ENCODE measurements at regions not wholly inside any gene's neighbourhood (a gene's known extent, or its start where the extent isn't known, plus 50 kb on each side); places are given as distances from the start of the nearest gene placed in this dataset.
A peak's percentile ranks its signal among the peaks of the same experiment; 100 is the strongest.
"Not testable (repeated sequence)": the region's sequence is repeated elsewhere in the genome, so short reads cannot be mapped to it uniquely, and the experiment has no call there.

DNA sequence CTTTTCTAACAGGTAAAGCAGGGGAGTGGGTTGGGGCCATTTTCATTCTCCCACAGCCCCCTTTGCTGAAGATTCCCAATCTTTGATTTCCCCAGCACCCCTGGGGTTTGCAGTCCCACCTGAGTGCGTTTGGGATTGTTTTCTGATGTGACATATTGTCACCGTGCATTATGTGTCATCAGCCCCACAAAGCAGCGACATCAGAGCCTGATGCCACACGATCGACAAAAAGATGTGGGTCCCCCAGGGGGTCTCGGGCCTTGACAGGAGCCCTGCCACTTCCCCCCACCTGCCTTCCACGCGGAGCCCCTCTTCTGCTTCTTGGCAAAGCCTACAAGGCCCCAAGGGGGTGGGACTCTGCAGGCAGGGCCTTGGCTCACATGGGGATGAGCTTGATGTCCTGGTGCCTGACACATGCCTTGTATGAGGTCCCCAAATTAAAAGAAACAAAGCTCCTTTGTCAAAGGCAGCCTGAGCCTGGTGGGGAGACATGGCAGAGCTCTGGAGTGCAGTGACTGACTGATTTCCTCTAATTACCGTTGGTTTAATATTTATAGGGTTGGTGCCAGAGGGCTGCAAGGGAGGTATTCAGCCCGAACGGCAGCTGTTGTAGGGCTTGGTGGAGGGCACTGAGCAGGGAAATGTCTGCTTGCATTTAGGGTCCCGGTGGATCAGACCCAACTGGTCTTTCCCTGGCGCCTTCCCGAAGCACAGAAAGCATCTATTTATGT is 149.2 kb downstream of the MIAT start:
- no peak for DNase-seq (ENCODE audit: low read depth)

DNA sequence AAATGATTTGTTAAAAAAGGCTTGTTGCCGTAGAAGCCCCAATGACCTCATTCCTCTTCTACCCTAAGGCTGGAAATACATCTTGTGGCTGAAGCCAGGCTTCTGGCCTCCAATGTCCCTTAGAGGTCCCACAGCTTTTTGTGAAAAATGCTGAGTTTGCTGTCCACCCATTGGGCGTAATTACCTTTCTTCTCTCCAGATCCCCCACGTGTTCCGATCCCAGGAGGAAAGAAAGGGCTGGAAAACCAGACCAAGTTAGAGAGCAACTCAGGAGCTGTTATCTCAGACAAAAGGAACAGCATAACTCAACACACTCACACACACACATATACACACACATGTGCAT is 154.2 kb downstream of the MIAT start:
- no peak for DNase-seq (ENCODE audit: low read depth)

GRCh38 chr22:26812731-26813130 is 155.3 kb downstream of the MIAT start:
- DNase-seq (ENCODE audit: low read depth) = no peak

- DNase-seq (ENCODE audit: low read depth) = no peak
These were observed 159.3 kb downstream of the MIAT start for GRCh38 chr22:26816726-26817125.

- no peak for DNase-seq (ENCODE audit: low read depth)
These were observed 160.5 kb downstream of the MIAT start for GRCh38 chr22:26817926-26818325.

DNA sequence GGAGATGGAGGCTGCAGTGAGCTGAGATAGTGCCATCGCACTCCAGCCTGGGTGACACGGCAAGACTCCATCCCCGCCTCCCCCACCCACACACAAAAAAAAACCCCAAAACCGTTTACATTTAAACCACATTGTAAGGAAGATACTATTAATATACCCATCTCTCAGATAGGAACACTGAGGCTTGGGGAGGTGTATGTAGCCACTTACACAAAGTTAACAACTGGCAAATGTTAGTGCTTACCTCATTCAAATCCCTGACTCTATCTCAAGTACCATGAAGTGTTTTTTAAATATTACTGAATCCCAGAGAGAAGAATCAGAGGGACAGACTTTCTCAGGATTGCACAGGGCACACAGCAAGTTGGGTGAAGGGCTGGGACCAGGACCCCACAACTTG is 164.5 kb downstream of the MIAT start:
- DNase-seq (ENCODE audit: low read depth) = no peak

DNA sequence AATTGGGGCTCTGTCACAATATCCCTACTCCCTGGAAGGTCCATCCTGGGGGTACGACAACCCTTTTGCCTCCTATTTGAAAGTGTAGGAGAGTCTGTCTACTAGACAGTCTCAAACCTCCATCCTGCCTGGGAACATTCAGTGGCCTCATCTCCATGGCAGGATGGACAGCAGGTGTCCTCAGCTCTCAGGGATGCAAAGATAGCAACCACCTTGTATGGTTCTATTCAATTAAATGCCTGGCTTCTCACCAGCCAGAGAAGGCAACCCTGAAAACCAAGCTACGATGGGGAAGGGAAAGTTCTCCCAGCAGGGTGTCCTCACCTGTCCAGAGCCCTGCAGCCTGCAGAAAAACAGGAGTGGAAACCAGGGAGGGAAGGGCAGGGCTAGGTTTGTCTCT is 164.9 kb downstream of the MIAT start:
- no peak for DNase-seq (ENCODE audit: low read depth)

GRCh38 chr22:26823966-26824365 is 166.6 kb downstream of the MIAT start:
- DNase-seq (ENCODE audit: low read depth) = no peak

- no peak for DNase-seq (ENCODE audit: low read depth)
These were observed 168.9 kb downstream of the MIAT start for GRCh38 chr22:26825960-26826935.

- DNase-seq (ENCODE audit: low read depth) = no peak
These were observed 170.2 kb downstream of the MIAT start for GRCh38 chr22:26827611-26828010.

DNA sequence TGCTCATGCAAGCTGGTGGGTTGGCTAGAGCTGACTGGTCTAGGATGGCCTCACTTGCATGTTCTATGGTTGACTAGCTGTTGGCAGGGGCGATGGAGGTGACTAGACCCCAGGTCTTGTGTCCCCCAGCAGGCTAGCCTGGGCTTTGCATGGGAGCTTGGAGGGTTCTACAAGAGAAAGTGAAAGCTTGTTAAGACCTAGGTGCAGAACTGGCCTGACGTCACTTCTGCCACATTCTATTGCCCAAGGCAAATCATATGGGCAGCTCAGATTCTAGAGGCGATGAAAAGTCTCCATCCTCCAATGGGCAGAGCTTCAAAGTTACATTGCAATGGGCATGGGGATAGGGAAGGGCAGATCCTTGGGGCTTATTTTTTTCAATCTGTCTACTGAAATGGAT is 170.9 kb downstream of the MIAT start:
- no peak for DNase-seq (ENCODE audit: low read depth)

DNA sequence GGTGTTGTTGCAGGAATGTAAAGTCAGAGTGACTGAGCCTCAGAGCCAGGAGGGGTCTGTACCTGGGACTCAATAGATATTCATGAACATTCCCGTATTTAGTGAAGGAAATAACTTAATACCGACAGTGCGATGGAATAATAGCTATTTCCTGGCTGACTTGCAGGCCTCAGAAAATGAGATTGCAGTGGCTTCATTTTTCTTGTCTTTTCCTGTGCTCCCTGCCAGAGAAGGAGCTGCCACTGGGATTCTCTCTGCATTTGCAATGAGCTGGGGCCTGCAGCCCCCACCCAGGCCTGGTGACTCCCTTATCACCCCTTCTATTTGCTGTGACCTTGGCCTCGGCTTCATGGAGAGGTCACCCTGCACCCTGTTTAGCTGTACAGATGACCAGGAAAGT is 173.4 kb downstream of the MIAT start:
- DNase-seq (ENCODE audit: low read depth) = no peak

DNA sequence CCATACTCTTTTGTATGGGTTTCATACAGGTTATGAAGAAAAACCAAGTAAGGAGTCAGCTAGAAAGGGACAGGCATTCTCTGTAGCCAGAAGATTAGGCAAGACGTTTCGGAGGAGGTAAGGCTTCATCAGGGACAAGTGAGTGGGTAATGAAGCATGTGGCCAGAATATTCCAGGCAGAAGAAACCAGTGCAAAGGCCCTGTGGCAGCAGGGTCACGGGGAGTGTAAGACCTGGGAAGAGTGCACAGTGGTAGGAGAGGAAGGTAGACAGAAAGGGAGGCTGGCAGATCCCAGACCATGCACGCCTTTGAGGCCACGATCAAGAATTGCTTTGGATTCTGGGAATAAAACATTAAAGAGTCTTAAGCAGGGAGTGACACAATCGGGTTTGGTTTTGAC is 177.6 kb downstream of the MIAT start:
- DNase-seq (ENCODE audit: low read depth) = no peak

GRCh38 chr22:26835929-26836528 is 178.6 kb downstream of the MIAT start:
- DNase-seq (ENCODE audit: low read depth) = peak; percentile 8

GRCh38 chr22:26837784-26838470 is 180.5 kb downstream of the MIAT start:
- DNase-seq (ENCODE audit: low read depth) = no peak

GRCh38 chr22:26838471-26838825 is 181.1 kb downstream of the MIAT start:
- DNase-seq (ENCODE audit: low read depth) = no peak

GRCh38 chr22:26839216-26839615 is 181.8 kb downstream of the MIAT start:
- no peak for DNase-seq (ENCODE audit: low read depth)

DNA sequence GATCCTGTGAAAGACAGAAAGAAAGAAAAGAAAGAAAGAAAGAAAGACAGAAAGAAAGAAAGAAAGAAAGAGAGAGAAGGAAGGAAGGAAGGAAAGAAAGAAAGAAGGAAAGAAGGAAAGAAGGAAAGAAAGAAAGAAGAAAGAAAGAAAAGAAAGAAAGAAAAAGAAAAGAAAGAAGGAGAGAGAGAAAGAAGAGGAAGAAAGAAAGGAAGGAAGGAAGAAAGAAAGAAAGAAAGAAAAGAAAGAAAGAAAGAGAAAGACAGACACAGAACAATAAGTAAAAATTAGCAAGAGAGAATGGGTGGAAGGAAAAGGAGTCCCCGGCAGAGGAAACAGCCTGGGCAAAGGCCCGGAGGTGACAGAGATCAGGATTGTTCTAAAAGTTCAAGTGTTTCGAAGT is 183.4 kb downstream of the MIAT start:
- not testable (repeated sequence) for DNase-seq (ENCODE audit: low read depth)

DNA sequence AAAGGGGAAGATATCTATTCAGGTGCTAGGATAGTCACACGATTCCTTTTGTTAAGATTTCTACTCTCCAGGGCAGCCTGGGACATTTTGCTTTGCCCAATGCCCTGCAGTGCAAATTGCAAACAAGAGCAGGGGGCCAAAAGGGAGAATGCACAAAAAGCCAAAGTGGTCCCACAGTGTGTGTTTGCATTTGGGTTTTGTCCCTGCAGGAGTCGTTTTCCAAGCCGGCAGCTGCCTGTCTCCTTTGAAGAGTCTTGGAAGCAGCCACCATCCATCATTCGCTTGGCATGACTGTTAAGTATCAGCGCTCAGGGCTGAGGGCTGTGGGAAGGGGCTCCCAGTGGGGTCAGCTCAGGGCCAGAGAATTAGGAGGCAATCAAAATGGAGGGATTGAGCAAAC is 184.7 kb downstream of the MIAT start:
- DNase-seq (ENCODE audit: low read depth) = no peak

DNA sequence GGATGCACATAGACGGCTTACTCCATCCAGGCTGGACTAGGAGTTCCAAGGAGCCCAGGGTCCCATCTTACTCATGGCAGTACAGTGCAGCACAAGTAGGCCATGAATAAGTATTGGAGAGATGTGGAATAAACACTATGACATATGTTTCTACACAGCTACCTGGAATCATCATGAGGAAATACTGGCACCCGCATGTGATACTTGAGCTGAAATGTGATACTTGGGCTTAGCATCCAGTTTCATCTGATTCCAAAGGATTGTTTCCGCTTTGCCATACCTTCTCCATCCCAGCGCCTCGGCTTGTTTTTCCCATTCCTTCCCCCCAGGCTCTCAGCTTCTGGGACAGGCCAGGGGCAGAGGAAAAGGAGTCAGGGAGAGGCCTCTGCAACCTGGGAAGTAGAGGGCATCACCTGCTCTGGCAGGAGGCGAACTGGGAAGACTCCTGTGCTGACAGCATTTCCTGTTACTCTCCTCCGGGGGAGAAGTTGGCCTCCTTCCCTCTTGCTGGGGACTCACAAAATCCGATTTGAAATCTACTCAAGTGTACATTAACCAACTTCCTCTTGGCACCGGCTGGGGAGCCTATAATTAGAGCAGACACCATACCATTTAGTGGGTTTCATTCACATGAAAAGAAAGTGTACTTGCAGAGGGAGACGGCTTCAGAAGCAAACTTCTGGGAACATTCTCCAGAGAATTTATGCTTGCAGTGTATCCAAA is 187.8 kb downstream of the MIAT start:
- DNase-seq (ENCODE audit: low read depth) = no peak

- DNase-seq (ENCODE audit: low read depth) = no peak
These were observed 188.7 kb downstream of the MIAT start for GRCh38 chr22:26846076-26846475.

DNA sequence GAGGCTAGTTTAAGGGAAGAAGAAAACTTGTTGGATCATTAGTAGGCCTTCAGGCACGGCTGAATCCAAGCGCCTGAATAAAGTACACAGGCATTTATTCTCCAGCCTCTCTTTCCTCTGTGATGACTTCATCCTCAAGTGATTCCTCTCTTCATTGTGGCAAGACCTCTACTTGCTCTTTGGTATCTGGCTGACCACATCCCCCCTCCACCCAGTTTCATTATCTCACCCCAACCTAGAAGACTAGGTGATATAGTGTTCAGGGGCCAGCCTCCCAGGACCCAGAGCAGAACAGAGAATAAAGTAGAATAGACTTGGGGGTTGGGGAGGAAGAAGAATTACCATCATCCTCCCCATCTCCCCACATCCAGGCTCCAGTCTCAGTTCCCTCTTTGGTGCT is 189.3 kb downstream of the MIAT start:
- DNase-seq (ENCODE audit: low read depth) = no peak

Measured in stimulated activated CD8-positive, alpha-beta memory T cell treated with anti-CD3 and anti-CD28 coated beads, Interleukin-12 subunit alpha, Interleukin-12 subunit beta, amount 100 ng/mL, for 1 hour (primary cell).